ENCODE measurements at regions not wholly inside any gene's neighbourhood (a gene's known extent, or its start where the extent isn't known, plus 50 kb on each side); places are given as distances from the start of the nearest gene placed in this dataset.
A peak's percentile ranks its signal among the peaks of the same experiment; 100 is the strongest.

GRCh38 chr18:67243799-67244587, 272.5 kb downstream of the DSEL start:
- Histone ChIP-seq H3K36me3 (ENCODE audit: control insufficient read depth, insufficient read depth, low read length) (no peaks in the 10 kb centered on the region), H3K27me3 (ENCODE audit: control insufficient read depth, insufficient read depth, low read length) (no peaks in the 10 kb centered on the region), H3K27ac (ENCODE audit: low read length) (no peak overlapping the region), H3K4me3 (ENCODE audit: low read length) (no peak overlapping the region), H3K9me3 (ENCODE audit: control insufficient read depth, low read depth, low read length) (no peaks in the 10 kb centered on the region), H3K4me1 (ENCODE audit: control insufficient read depth, insufficient read depth, low read length) (no peaks in the 10 kb centered on the region)
- DNase-seq: no peak
- 73% methylated on average over 2 of the region's 3 CpGs for WGBS (ENCODE audit: insufficient coverage, low lambda C conversion rate)

- no peaks in the 10 kb centered on the region for H3K4me1 ChIP-seq (ENCODE audit: control insufficient read depth, insufficient read depth, low read length)
- H3K27ac ChIP-seq (ENCODE audit: low read length): no peak overlapping the region
- no peak for DNase-seq
- 83% methylated on average over 2 of the region's 3 CpGs for WGBS (ENCODE audit: insufficient coverage, low lambda C conversion rate)
- no peaks in the 10 kb centered on the region for H3K9me3 ChIP-seq (ENCODE audit: control insufficient read depth, low read depth, low read length)
- H3K27me3 ChIP-seq (ENCODE audit: control insufficient read depth, insufficient read depth, low read length): no peaks in the 10 kb centered on the region
- no peak overlapping the region for H3K4me3 ChIP-seq (ENCODE audit: low read length)
- H3K36me3 ChIP-seq (ENCODE audit: control insufficient read depth, insufficient read depth, low read length): no peaks in the 10 kb centered on the region
These were observed 274.5 kb downstream of the DSEL start for GRCh38 chr18:67242001-67242400.

- Histone ChIP-seq H3K27ac (ENCODE audit: low read length) (no peak overlapping the region), H3K4me3 (ENCODE audit: low read length) (no peak overlapping the region), H3K9me3 (ENCODE audit: control insufficient read depth, low read depth, low read length) (no peaks in the 10 kb centered on the region), H3K36me3 (ENCODE audit: control insufficient read depth, insufficient read depth, low read length) (no peaks in the 10 kb centered on the region), H3K27me3 (ENCODE audit: control insufficient read depth, insufficient read depth, low read length) (no peaks in the 10 kb centered on the region), H3K4me1 (ENCODE audit: control insufficient read depth, insufficient read depth, low read length) (no peaks in the 10 kb centered on the region)
- 80% methylated on average over 1 of the region's 1 CpG for WGBS (ENCODE audit: insufficient coverage, low lambda C conversion rate)
- no peak for DNase-seq
These were observed 275.2 kb downstream of the DSEL start for GRCh38 chr18:67241299-67241698.

- H3K27ac ChIP-seq (ENCODE audit: low read length): no peak overlapping the region
- DNase-seq: no peak
- H3K4me1 ChIP-seq (ENCODE audit: control insufficient read depth, insufficient read depth, low read length): no peaks in the 10 kb centered on the region
- no peak overlapping the region for H3K4me3 ChIP-seq (ENCODE audit: low read length)
- WGBS (ENCODE audit: insufficient coverage, low lambda C conversion rate): 94% methylated on average over 3 of the region's 7 CpGs
- no peaks in the 10 kb centered on the region for H3K9me3 ChIP-seq (ENCODE audit: control insufficient read depth, low read depth, low read length)
- no peaks in the 10 kb centered on the region for H3K27me3 ChIP-seq (ENCODE audit: control insufficient read depth, insufficient read depth, low read length)
- H3K36me3 ChIP-seq (ENCODE audit: control insufficient read depth, insufficient read depth, low read length): no peaks in the 10 kb centered on the region
These were observed 276.7 kb downstream of the DSEL start for GRCh38 chr18:67239826-67240225.

- Histone ChIP-seq H3K27ac (ENCODE audit: low read length) (no peak overlapping the region), H3K4me3 (ENCODE audit: low read length) (no peak overlapping the region), H3K9me3 (ENCODE audit: control insufficient read depth, low read depth, low read length) (no peaks in the 10 kb centered on the region), H3K36me3 (ENCODE audit: control insufficient read depth, insufficient read depth, low read length) (no peaks in the 10 kb centered on the region), H3K4me1 (ENCODE audit: control insufficient read depth, insufficient read depth, low read length) (no peaks in the 10 kb centered on the region), H3K27me3 (ENCODE audit: control insufficient read depth, insufficient read depth, low read length) (no peaks in the 10 kb centered on the region)
- no peak for DNase-seq
- whole genome bisulfite sequencing (ENCODE audit: insufficient coverage, low lambda C conversion rate): no CpG with 5 or more reads among the region's 1 CpG
These were observed 283.5 kb downstream of the DSEL start for GRCh38 chr18:67232991-67233390.

GRCh38 chr18:67232406-67232805, 284.1 kb downstream of the DSEL start:
- H3K36me3 ChIP-seq (ENCODE audit: control insufficient read depth, insufficient read depth, low read length): no peaks in the 10 kb centered on the region
- WGBS (ENCODE audit: insufficient coverage, low lambda C conversion rate): no CpG with 5 or more reads among the region's 4 CpGs
- no peak overlapping the region for H3K4me3 ChIP-seq (ENCODE audit: low read length)
- no peak for DNase-seq
- H3K27ac ChIP-seq (ENCODE audit: low read length): no peak overlapping the region
- H3K4me1 ChIP-seq (ENCODE audit: control insufficient read depth, insufficient read depth, low read length): no peaks in the 10 kb centered on the region
- no peaks in the 10 kb centered on the region for H3K27me3 ChIP-seq (ENCODE audit: control insufficient read depth, insufficient read depth, low read length)
- no peaks in the 10 kb centered on the region for H3K9me3 ChIP-seq (ENCODE audit: control insufficient read depth, low read depth, low read length)

- DNase-seq: no peak
- Histone ChIP-seq H3K9me3 (ENCODE audit: control insufficient read depth, low read depth, low read length) (no peaks in the 10 kb centered on the region), H3K4me3 (ENCODE audit: low read length) (no peak overlapping the region), H3K27me3 (ENCODE audit: control insufficient read depth, insufficient read depth, low read length) (no peaks in the 10 kb centered on the region), H3K36me3 (ENCODE audit: control insufficient read depth, insufficient read depth, low read length) (no peaks in the 10 kb centered on the region), H3K27ac (ENCODE audit: low read length) (no peak overlapping the region), H3K4me1 (ENCODE audit: control insufficient read depth, insufficient read depth, low read length) (no peaks in the 10 kb centered on the region)
These were observed 293.6 kb downstream of the DSEL start for GRCh38 chr18:67222887-67223286.

GRCh38 chr18:67219821-67220220, 296.7 kb downstream of the DSEL start:
- no peaks in the 10 kb centered on the region for H3K36me3 ChIP-seq (ENCODE audit: control insufficient read depth, insufficient read depth, low read length)
- H3K27me3 ChIP-seq (ENCODE audit: control insufficient read depth, insufficient read depth, low read length): no peaks in the 10 kb centered on the region
- H3K9me3 ChIP-seq (ENCODE audit: control insufficient read depth, low read depth, low read length): no peaks in the 10 kb centered on the region
- no CpG with 5 or more reads among the region's 5 CpGs for WGBS (ENCODE audit: insufficient coverage, low lambda C conversion rate)
- no peaks in the 10 kb centered on the region for H3K4me1 ChIP-seq (ENCODE audit: control insufficient read depth, insufficient read depth, low read length)
- no peak overlapping the region for H3K27ac ChIP-seq (ENCODE audit: low read length)
- no peak for DNase-seq
- H3K4me3 ChIP-seq (ENCODE audit: low read length): no peak overlapping the region

- no peak overlapping the region for H3K27ac ChIP-seq (ENCODE audit: low read length)
- no peak for DNase-seq
- no peaks in the 10 kb centered on the region for H3K4me1 ChIP-seq (ENCODE audit: control insufficient read depth, insufficient read depth, low read length)
- no peak overlapping the region for H3K4me3 ChIP-seq (ENCODE audit: low read length)
- H3K36me3 ChIP-seq (ENCODE audit: control insufficient read depth, insufficient read depth, low read length): no peaks in the 10 kb centered on the region
- H3K27me3 ChIP-seq (ENCODE audit: control insufficient read depth, insufficient read depth, low read length): no peaks in the 10 kb centered on the region
- H3K9me3 ChIP-seq (ENCODE audit: control insufficient read depth, low read depth, low read length): no peaks in the 10 kb centered on the region
- 92% methylated on average over 1 of the region's 3 CpGs for WGBS (ENCODE audit: insufficient coverage, low lambda C conversion rate)
These were observed 298.0 kb downstream of the DSEL start for GRCh38 chr18:67218556-67218955.

- H3K27ac ChIP-seq (ENCODE audit: low read length): no peak overlapping the region
- WGBS (ENCODE audit: insufficient coverage, low lambda C conversion rate): 4% methylated on average over 3 of the region's 7 CpGs
- H3K4me3 ChIP-seq (ENCODE audit: low read length): no peak overlapping the region
- no peaks in the 10 kb centered on the region for H3K4me1 ChIP-seq (ENCODE audit: control insufficient read depth, insufficient read depth, low read length)
- H3K9me3 ChIP-seq (ENCODE audit: control insufficient read depth, low read depth, low read length): no peaks in the 10 kb centered on the region
- H3K27me3 ChIP-seq (ENCODE audit: control insufficient read depth, insufficient read depth, low read length): no peaks in the 10 kb centered on the region
- H3K36me3 ChIP-seq (ENCODE audit: control insufficient read depth, insufficient read depth, low read length): no peaks in the 10 kb centered on the region
- DNase-seq: peak; percentile 13 to 15
These were observed 298.9 kb downstream of the DSEL start for GRCh38 chr18:67217551-67218166.

GRCh38 chr18:67216846-67217245, 299.7 kb downstream of the DSEL start:
- no CpG with 5 or more reads among the region's 1 CpG for WGBS (ENCODE audit: insufficient coverage, low lambda C conversion rate)
- Histone ChIP-seq H3K4me1 (ENCODE audit: control insufficient read depth, insufficient read depth, low read length) (no peaks in the 10 kb centered on the region), H3K4me3 (ENCODE audit: low read length) (no peak overlapping the region), H3K27me3 (ENCODE audit: control insufficient read depth, insufficient read depth, low read length) (no peaks in the 10 kb centered on the region), H3K27ac (ENCODE audit: low read length) (no peak overlapping the region), H3K9me3 (ENCODE audit: control insufficient read depth, low read depth, low read length) (no peaks in the 10 kb centered on the region), H3K36me3 (ENCODE audit: control insufficient read depth, insufficient read depth, low read length) (no peaks in the 10 kb centered on the region)
- DNase-seq: no peak
